ENCODE measurements at regions not wholly inside any gene's neighbourhood (a gene's known extent, or its start where the extent isn't known, plus 50 kb on each side); places are given as distances from the start of the nearest gene placed in this dataset.

GRCh38 chr1:228850141-228851100, 115.1 kb downstream of the RHOU start:
- no peak for DNase-seq

- DNase-seq = no peak
These were observed 115.9 kb downstream of the RHOU start for GRCh38 chr1:228851193-228851592.

GRCh38 chr1:228851618-228852017, 116.3 kb downstream of the RHOU start:
- no peak for DNase-seq

GRCh38 chr1:228852024-228852423, 116.7 kb downstream of the RHOU start:
- no peak for DNase-seq

- no peak for DNase-seq
These were observed 117.3 kb downstream of the RHOU start for GRCh38 chr1:228852511-228853088.

GRCh38 chr1:228853191-228853590, 117.9 kb downstream of the RHOU start:
- DNase-seq = no peak

GRCh38 chr1:228853637-228854036, 118.4 kb downstream of the RHOU start:
- no peak for DNase-seq

GRCh38 chr1:228854907-228855306, 119.6 kb downstream of the RHOU start:
- DNase-seq = no peak

GRCh38 chr1:228857611-228858010, 122.3 kb downstream of the RHOU start:
- DNase-seq = no peak

- peak; percentile 94 for DNase-seq
These were observed 125.9 kb downstream of the RHOU start for GRCh38 chr1:228860911-228861831.

- no peak for DNase-seq
These were observed 126.5 kb downstream of the RHOU start for GRCh38 chr1:228861832-228862180.

- no peak for DNase-seq
These were observed 127.5 kb downstream of the RHOU start for GRCh38 chr1:228862542-228863505.

GRCh38 chr1:228863776-228864175, 128.5 kb downstream of the RHOU start:
- DNase-seq = no peak

- DNase-seq = no peak
These were observed 130.5 kb downstream of the RHOU start for GRCh38 chr1:228865627-228866330.

GRCh38 chr1:228866468-228866867, 131.2 kb downstream of the RHOU start:
- DNase-seq = no peak

GRCh38 chr1:228867108-228867950, 132.1 kb downstream of the RHOU start:
- no peak for DNase-seq

GRCh38 chr1:228867951-228868730, 132.9 kb downstream of the RHOU start:
- no peak for DNase-seq

GRCh38 chr1:228868731-228869024, 133.4 kb downstream of the RHOU start:
- DNase-seq = no peak

- no peak for DNase-seq
These were observed 134.1 kb downstream of the RHOU start for GRCh38 chr1:228869312-228869824.

Data from fibroblast of skin of right quadriceps (primary cell).